Transverse colon (tissue), 4 donors: ENCODE measurements at regions not wholly inside any gene's neighbourhood (a gene's known extent, or its start where the extent isn't known, plus 50 kb on each side); places are given as distances from the start of the nearest gene placed in this dataset.

Source experiments
- DNase-seq: peaks from one replicate; pipeline ENCODE4 v3.0.0-alpha.2; 2019
- H3K27ac ChIP-seq, 4 donors: fragments of 200-600 bp; sonication (generic); 2 replicates each; pipeline ENCODE4 v1.5.1; 2016 to 2018; ENCODE audit warnings: inconsistent platforms in 4 of 4
- H3K27me3 ChIP-seq: fragments of 200-600 bp; sonication (generic); 2 replicates; pipeline ENCODE4 v1.5.1; 2017; ENCODE audit warnings: inconsistent platforms
- H3K36me3 ChIP-seq, 4 donors: fragments of 200-600 bp; sonication (generic); 2 replicates each; pipeline ENCODE4 v1.5.1; 2017 to 2019; ENCODE audit warnings: inconsistent platforms in 4 of 4
- H3K4me1 ChIP-seq, 4 donors: fragments of 200-600 bp; sonication (generic); 2 replicates each; pipeline ENCODE4 v1.5.1; 2017 to 2020; ENCODE audit warnings: inconsistent platforms in 4 of 4
- H3K4me3 ChIP-seq, 4 donors: fragments of 200-600 bp; sonication (generic); 1 replicate in 1 of 4; 2 replicates in 3 of 4; pipeline versions ENCODE4 v1.5.1 to v1.6.1; 2017 to 2019; ENCODE audit warnings: inconsistent platforms in 4 of 4
- H3K9me3 ChIP-seq, 2 donors: fragments of 200-600 bp; sonication (generic); 2 replicates each; pipeline ENCODE4 v1.5.1; 2017 to 2019; ENCODE audit warnings: inconsistent platforms in 2 of 2
- EP300 ChIP-seq: sonication (generic); formaldehyde crosslinking; IDR thresholded peaks from one replicate; pipeline ENCODE4 v1.6.1; 2017; ENCODE audit warnings: antibody characterized with exemption, low read depth
- POLR2A ChIP-seq: fragments of 450-650 bp; IDR thresholded peaks from one replicate; pipeline ENCODE4 v1.6.1; 2016; ENCODE audit warnings: antibody characterized with exemption, mild to moderate bottlenecking, moderate library complexity
- POLR2AphosphoS5 ChIP-seq, 3 donors: sonication (generic); formaldehyde crosslinking; IDR thresholded peaks; one replicate each; pipeline ENCODE4 v1.6.1; 2016; ENCODE audit warnings: antibody characterized with exemption in 3 of 3
- WGBS, 2 donors: methylation state at CpG; one replicate each; pipeline ENCODE4 v1.1.5; 2018; ENCODE audit warnings: low coverage in 1 of 2; 5-methylcytosine and 5-hydroxymethylcytosine counted together
- in situ Hi-C, 4 donors: fragments of 200-750 bp; cut with MboI; loops; one replicate each; pipeline versions ENCODE4 v1.15.0 to v1.15.1; 2017; ENCODE audit warnings: low sequenced_read_pairs in 3 of 4, low pct_ligation_motif_present in 1 of 4, low pct_unique_long_range_greater_than_20kb in 1 of 4
- intact Hi-C: fragments of 100-400 bp; cut with DNase I; formaldehyde crosslinking; loops from one replicate; pipeline ENCODE4 v1.15.1; 2023; ENCODE audit warnings: low total_unique reads
- TF ChIP-seq, protein P1 (sequence below), 5 experiments: fragments of 200-600 bp in 3 of 5; fragments of 450-650 bp in 2 of 5; sonication (generic) in 3 of 5; IDR thresholded peaks; 1 replicate in 2 of 5; 2 replicates in 3 of 5; pipeline ENCODE4 v1.5.1; 2016 to 2017; ENCODE audit warnings: antibody characterized with exemption in 5 of 5, inconsistent platforms in 3 of 5, mild to moderate bottlenecking in 2 of 5, moderate library complexity in 1 of 5

DNA sequence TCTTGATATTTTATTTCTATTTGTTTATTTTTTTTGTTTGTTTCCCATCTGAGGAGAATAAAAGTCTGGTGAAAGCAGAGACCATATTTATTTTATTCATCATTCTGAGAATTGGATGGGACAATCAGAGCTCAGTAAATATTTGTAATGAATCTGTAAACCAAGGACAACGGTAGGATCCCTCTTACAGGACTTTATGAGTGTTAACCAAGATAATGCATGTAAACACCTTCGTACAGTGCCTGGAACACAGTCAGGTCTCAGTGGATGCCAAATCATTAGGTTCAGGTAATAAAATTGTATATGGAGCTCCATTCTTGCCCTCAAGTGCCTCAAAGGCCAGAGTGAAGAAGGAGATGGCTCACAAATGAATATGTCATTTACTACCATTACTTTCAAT is 288.7 kb downstream of the PAX1 start:
- H3K27ac ChIP-seq, result no peak overlapping the region
- in situ Hi-C loops (no loop called here), intact Hi-C loops (no loop called here)
- no peak overlapping the region for H3K4me3 ChIP-seq
- no peaks in the 10 kb centered on the region for H3K27me3 ChIP-seq
- no peaks in the 10 kb centered on the region for H3K36me3 ChIP-seq
- TF ChIP-seq POLR2AphosphoS5 (IDR thresholded peaks at IDR 0.05), result no peak
- no peak for TF ChIP-seq POLR2A
- TF ChIP-seq, protein P1, sequence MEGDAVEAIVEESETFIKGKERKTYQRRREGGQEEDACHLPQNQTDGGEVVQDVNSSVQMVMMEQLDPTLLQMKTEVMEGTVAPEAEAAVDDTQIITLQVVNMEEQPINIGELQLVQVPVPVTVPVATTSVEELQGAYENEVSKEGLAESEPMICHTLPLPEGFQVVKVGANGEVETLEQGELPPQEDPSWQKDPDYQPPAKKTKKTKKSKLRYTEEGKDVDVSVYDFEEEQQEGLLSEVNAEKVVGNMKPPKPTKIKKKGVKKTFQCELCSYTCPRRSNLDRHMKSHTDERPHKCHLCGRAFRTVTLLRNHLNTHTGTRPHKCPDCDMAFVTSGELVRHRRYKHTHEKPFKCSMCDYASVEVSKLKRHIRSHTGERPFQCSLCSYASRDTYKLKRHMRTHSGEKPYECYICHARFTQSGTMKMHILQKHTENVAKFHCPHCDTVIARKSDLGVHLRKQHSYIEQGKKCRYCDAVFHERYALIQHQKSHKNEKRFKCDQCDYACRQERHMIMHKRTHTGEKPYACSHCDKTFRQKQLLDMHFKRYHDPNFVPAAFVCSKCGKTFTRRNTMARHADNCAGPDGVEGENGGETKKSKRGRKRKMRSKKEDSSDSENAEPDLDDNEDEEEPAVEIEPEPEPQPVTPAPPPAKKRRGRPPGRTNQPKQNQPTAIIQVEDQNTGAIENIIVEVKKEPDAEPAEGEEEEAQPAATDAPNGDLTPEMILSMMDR (IDR thresholded peaks at IDR 0.05), result no peak
- no peak for TF ChIP-seq EP300
- H3K4me1 ChIP-seq, result no peaks in the 10 kb centered on the region
- H3K9me3 ChIP-seq, result no peaks in the 10 kb centered on the region
- DNase-seq, result no peak
- WGBS, 2 donors, result 53 to 65% methylated on average over 2 of the region's 2 CpGs

DNA sequence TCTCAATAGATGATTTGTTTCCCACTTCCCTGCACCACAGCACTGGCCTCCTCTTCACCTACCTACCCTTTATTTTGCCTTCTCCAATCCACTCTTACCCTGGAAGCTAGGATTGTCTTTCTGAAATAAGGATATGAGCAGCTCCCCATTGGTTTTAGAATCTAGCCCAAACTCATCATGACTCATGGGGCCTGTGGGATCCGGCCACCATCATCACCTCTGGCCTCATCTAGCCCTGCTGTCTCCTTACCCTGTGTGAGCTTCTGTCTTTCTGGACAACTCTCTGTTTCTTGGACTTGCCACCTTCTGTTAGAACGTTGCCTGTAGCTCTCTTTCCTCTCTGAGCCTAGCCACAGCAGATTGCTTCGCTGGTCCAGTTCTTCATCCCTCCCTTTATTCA is 277.1 kb downstream of the PAX1 start:
- DNase-seq, result no peak
- no peaks in the 10 kb centered on the region for H3K4me1 ChIP-seq
- no peaks in the 10 kb centered on the region for H3K9me3 ChIP-seq
- WGBS, 2 donors, result 60 to 61% methylated on average over 2 to 3 of the region's 3 CpGs
- no peak overlapping the region for H3K4me3 ChIP-seq
- H3K27me3 ChIP-seq, result no peaks in the 10 kb centered on the region
- H3K27ac ChIP-seq, result no peak overlapping the region
- in situ Hi-C loops (no loop called here), intact Hi-C loops (no loop called here)
- no peaks in the 10 kb centered on the region for H3K36me3 ChIP-seq
- no peak for TF ChIP-seq POLR2A
- no peak for TF ChIP-seq EP300
- no peak for TF ChIP-seq POLR2AphosphoS5 (IDR thresholded peaks at IDR 0.05)
- TF ChIP-seq, protein P1 (IDR thresholded peaks at IDR 0.05), result no peak

DNA sequence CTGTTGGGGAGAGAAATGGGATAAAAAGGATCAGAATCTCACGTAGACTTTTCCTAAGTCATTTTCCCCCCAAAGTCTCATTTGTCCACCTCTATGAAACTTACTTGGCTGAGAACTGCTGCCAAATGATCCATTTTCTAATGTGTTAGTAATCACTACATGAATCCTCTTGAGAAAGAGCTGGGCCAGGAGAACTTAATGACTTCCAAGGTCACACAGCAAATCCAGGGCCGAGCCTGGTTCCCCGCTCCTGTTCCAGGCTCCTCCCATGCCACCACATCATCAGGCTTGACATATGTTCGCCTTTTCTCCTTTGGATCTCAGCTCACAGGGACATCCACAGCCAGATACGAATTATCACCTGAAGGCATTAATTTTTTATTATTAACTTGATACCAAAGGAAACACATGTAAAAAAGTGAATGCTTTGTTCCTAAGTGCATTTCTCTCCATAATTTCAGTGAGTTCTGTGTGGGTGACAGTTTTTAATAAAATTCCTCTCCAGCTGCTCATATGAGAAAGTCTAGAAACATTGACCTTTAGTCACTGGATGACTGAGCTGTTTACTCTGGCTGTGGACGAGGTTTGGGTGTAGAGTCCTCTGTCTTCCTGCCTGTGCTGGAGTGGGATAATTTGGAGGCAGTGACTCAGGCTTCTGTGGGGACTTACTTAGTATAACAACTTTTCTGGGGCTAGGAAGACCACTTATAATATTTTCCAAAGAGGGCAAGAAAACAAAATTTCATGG is 276.3 kb downstream of the PAX1 start:
- intact Hi-C loops (no loop called here), in situ Hi-C loops (no loop called here)
- H3K27ac ChIP-seq, result no peak overlapping the region
- no peaks in the 10 kb centered on the region for H3K9me3 ChIP-seq
- WGBS, 2 donors, result 53 to 61% methylated on average over 3 to 6 of the region's 6 CpGs
- H3K27me3 ChIP-seq, result no peaks in the 10 kb centered on the region
- H3K4me1 ChIP-seq, result no peaks in the 10 kb centered on the region
- H3K4me3 ChIP-seq, result no peak overlapping the region
- TF ChIP-seq, protein P1 (IDR thresholded peaks at IDR 0.05), result no peak
- TF ChIP-seq POLR2A (no peak), POLR2AphosphoS5 (IDR thresholded peaks at IDR 0.05) (no peak), EP300 (no peak)
- no peaks in the 10 kb centered on the region for H3K36me3 ChIP-seq
- no peak for DNase-seq

DNA sequence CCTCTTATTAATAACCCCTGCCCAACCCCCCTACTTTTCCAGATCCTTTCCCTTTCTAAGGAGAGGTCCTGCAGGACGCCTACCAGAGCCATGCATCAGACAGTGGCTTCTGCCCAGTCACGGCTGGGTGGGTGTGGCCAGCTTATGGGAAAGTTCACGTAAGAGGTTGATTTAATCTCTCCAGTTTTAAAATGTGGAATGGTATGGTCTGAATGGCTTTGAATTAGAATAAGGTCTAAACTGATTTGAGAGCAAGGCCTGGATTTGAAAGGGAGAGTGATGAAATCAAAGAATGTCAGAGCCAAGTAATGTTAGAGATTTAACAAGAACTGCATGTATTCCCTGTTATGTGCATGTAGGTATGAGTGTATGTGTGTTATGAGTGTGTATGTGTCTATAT is 275.7 kb downstream of the PAX1 start:
- intact Hi-C loops, result no loop called here
- H3K27me3 ChIP-seq, result no peaks in the 10 kb centered on the region
- TF ChIP-seq EP300 (no peak), POLR2AphosphoS5 (IDR thresholded peaks at IDR 0.05) (no peak), POLR2A (no peak)
- TF ChIP-seq, protein P1 (IDR thresholded peaks at IDR 0.05), result no peak
- no peak overlapping the region for H3K27ac ChIP-seq
- H3K4me1 ChIP-seq, result no peaks in the 10 kb centered on the region
- H3K9me3 ChIP-seq, result no peaks in the 10 kb centered on the region
- no peak for DNase-seq
- WGBS, 2 donors, result 72% methylated on average over 3 of the region's 3 CpGs; no CpG with 5 or more reads in 1 of the 2 donors
- no peak overlapping the region for H3K4me3 ChIP-seq
- in situ Hi-C loops, result no loop called here
- no peaks in the 10 kb centered on the region for H3K36me3 ChIP-seq
